T1000 (cell line): ENCODE measurements at regions not wholly inside any gene's neighbourhood (a gene's known extent, or its start where the extent isn't known, plus 50 kb on each side); places are given as distances from the start of the nearest gene placed in this dataset.

ENCODE experiments used
- DNase-seq: peaks from one replicate; lab custom pipeline; 2025; ENCODE audit warnings: mixed read lengths; lab: John Stamatoyannopoulos, UW

DNA sequence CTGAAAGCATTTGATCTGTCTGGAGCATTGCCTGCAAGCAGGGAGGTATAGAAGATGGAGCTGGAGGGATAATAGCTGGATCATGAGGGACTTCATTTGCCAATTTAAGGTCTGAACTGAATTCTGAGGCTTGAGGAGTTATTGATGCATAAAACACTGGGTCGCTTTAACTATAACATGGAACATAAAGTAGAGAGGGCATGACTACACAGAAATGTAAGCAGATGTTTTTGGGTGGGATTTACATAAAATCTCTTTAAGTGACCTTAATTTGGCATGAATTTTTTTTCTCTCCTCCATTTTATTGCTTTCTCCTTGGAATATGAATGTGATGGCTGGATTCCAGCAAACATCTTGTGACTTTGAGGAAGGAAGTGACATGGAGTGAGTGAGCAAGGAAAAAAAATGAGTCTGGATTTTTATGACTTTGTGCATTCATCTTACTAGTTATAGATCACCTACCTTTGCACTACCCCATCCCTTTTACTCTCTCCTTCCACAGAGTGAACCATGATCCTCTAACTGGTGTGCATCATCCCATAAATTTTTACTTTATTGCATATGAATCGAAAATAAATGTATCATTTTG, 356.0 kb downstream of the DUSP6 start:
- no peak for DNase-seq

DNA sequence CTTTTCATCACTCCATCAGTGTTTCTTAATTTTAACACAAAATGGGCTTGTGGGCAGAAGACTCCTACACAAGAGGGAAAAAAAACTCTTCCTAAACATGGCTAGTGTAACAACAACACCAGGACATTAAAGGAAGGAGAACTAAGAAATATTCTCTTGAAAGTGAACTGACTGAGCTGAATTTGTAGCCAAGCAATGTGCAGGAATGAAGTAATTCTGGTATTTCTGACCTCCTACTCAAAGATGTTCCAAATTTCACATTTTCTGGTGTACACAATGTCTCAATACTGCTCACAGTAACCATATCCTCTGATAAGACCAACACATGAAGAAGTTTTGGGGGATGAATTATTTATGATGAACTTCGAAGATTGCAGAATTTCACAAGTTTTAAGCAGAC, 357.3 kb downstream of the DUSP6 start:
- no peak for DNase-seq

DNA sequence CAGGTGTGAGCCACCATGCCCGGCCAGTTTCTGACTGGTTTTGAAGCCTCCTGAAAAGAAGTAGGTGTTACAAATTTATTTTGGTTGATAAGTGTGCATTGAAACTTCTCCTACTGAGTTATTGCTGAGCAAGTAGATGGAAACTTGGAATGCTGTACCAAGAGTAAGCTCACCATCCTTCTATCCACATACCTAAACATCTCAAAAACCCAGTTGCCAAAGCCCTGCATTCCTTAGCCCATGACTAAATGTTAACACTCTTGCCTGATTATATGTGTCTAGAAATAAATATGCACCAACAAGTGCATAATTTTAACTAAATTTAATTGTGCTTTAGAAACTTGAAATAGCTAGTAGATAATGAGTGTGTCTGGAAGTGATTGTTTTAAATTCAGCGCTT, 357.8 kb downstream of the DUSP6 start:
- DNase-seq: no peak

DNA sequence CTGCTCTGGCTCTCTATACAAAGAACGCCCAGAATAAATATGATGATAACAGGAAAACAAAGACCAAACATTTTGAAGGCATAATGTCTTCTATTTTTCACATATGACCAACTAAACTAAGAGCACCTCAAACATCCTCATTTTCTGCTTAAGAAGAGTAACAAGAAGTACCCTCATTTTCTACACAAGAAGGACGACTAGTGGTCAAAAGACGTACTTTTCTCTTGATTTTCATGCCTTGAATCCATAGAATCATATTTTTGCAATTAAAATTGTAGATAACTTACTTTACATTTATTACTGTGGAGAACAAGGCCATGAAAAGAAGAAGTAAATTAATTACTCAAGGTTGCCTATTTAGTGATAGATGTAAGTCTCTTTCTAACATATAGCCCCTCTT, 358.6 kb downstream of the DUSP6 start:
- no peak for DNase-seq

DNA sequence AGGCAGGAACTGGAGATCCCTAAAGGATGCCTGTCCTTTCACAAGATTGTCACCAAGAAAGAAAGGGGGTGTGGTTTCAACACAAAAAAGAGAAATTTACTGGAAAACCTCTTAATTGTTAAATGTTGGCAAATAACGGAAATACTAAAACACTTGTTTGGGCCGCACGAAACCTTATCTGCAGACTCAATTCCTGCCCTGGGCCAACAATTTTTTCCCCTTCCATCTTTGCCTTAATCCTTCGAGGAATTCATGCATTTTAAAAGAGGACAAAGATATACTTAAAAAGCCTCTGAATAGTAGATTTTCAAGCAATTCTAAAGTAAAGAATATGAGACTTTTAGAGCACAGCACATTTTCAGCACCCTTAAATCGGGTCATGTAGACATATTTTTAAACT, 366.2 kb downstream of the DUSP6 start:
- no peak for DNase-seq

DNA sequence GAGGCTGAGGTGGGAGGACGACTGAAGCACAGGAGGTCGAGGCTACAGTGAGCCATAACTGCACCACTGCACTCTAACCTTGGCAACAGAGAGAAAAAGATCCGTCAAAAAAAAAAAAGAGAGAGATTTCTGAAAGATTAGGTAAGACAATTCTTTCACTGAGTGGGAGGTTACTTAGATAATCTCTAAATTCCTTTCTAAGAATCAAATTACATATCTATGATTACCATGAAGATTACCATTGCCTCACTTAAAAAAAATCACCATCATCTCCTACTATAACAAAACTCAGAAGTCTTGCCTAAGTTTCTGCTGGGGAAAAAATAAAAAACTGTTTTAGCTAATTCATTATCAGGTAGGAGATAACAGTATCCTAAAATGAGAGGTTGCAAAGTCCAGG, 366.7 kb downstream of the DUSP6 start:
- no peak for DNase-seq

DNA sequence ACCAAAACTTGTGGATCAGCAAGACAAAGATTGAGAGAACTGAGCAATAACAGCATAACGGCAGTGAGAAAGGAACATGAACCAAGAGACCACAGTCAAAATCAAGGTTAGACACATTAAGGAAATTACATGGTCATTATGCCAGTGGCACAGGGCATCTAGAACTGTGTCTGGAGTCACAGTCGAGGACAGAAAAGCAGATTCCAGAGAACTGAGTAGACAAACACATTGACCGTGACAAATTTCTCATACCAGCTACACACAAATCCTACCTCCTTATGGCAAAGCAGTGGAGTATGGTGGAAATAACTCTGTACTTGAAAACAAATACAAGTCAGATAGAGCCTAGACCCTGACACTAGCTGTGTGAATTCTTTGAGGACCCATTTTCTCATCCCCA, 367.3 kb downstream of the DUSP6 start:
- no peak for DNase-seq

DNA sequence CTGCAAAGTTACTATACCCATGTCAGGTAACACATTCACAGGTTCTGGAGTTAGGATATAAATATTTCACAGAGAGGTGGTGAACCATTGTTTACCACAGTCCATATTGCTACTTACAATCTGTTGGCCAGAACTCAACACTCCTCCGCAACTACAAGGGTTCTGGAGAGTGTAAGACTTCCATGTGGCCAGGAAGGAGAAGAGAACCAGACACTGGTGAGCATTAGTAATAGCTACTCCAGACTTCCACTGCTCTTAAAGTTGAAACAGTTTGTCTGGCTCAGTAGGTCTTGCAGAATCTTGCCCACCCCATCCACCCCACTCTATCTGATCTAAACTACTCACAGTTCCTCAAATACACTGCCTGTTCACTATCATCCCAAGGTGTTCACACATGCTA, 369.6 kb downstream of the DUSP6 start:
- DNase-seq: no peak

DNA sequence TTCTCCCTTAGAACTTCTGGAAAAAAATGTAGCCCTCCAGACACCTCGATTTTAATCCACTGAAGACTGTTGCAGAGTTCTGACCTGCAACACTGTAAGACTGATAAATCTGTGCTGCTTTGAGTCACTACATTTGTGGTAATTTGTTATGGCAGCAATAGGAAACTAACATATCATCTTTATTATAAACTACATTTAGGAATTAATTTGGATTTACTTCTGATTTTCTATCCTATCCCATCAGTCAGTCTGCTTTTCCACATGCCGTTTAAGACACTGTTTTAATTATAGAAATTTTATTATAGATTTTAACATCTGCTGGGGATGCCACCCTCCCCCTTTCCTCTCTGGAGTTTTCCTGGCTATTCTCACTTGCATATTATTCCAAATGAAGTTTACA, 375.2 kb downstream of the DUSP6 start:
- DNase-seq: no peak

DNA sequence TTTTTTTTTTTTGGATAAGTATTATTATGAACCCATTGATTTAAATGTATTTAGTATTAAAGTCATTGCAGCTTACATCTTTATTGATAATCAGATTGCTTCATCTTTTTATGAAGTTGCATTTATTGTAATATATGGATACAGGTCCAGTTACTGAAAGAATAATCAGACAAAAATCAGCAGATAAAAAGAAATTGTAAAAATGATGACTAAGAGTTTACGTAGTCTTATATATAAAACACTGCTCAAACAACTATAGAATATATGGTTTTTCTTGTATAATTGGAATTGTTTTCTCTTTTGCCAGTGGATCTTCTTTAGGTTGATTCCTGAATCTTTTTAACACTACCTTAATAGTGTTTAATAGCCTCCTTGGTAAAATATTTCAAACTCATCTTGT, 378.3 kb downstream of the DUSP6 start:
- DNase-seq: no peak

DNA sequence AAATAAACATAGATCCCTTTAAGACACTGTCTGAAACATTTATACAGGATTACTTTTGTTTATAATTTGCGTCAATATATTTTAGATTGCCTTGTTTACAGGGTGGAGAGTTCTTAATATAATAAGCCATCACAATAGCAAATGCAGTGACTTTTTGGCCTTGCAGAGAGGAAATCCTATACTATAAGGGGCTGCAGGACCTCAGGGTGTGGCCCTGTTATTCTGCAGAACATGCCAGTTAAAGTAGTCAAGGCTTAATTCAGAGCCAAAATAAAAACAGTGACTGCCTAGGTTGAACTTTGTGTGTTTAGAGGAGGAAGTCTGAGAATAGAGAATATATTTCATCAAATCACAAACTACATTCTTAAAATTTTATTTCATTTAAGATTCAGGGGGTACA, 381.6 kb downstream of the DUSP6 start:
- DNase-seq: no peak

DNA sequence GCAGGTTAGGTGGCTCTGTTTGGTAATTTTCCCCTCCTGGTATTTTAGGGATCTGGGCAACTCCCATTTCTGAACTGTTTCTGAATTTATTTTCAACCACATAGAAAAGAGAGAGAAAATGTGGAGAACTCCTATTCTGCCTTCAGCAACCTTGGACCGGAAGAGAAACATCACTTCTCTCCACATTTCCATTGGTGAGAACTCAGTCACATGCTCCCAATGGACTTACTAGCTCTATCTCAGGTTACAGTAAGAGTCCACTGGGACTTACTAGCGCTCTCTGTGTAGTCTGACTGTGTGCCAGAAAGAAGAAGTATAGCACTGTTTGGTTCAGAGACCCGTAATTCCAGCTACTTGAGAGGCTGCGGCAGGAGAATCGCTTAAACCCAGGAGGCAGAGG, 383.2 kb downstream of the DUSP6 start:
- DNase-seq: no peak

DNA sequence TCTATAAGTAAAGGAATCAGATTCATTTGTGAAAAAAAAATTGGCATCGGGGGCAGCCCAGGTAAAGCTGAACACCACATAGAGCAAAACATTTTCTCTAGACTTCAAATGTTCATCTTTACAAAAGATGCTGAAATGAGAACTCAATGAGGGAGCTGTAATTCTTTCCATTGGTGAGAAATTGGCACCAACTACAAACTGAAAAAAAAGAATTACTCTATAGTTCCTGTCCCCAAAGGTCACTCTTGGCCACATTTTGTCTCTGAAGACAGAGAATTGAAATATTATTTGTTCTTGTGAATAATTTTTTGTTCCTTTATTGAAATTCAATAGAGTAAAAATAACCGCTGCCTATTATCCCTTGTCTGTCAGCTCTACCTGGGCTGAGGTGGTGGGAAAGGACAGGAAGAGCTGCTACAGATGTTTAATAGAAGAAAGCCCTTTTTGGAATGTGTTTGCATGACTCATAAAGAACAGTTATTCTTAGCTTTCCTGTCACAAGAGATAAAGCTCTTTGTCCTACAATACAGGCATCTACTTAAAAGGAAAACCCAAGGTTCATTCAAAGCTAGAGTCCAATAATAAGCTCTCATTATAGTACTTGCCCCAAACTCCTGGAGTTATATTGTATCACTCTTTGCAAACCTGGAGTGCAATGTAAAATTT, 380.1 kb upstream of the KITLG start:
- DNase-seq: no peak

DNA sequence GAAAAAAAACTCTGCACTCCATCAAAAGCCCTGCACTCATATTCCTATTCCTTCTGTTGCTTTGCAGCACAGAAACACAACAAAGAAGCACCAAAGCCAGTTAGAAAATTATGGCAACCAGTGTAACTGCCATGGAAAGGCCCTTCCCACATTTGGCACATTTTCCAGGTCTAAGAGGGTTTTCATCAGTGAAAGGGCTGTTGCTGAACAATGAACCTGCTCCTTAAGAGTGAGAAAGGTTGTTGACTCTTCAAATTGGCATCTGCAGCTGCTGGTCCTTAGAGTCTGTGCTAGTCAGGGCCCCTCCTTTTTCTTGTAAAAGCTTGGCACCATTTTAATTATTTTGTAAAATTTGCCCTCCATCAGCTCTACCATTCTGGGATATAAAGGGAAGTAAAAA, 378.7 kb upstream of the KITLG start:
- no peak for DNase-seq

DNA sequence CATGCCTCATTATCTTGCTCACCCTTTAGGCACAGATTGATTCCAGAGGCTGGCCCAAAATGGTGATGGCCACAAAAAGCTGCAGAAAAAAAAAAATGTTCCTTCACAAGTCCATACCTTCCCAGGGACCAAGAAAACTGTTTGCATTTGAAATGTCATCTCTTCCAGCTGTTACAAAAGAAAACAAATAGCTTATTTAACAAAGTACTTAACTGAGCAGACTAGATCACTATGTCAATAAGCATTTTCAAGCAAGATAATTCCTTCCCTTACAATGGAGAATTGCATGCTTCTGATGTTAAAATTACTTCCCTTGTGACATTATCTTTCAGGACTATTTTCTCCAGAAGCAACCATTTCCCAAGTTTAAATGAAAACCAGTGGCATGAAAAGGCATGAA, 377.9 kb upstream of the KITLG start:
- DNase-seq: no peak

DNA sequence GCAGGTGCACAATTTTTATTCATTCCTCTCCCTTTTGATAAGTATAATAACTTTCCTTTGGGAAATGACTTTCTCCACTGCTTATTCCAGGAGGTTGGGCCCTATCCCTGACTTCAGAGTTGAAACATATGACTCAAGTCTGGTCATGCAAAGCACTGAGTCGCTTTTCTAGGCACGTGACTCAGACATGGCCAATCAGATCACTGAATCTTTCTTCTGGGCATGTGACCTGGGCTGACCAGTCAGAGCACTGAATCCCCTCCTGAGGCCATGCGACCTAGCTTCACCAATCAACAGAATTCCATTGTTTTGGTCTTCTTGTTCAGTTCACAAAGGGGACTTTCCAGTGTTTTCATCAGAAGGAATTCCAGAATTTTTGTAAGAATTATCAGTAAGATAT, 377.1 kb upstream of the KITLG start:
- no peak for DNase-seq

DNA sequence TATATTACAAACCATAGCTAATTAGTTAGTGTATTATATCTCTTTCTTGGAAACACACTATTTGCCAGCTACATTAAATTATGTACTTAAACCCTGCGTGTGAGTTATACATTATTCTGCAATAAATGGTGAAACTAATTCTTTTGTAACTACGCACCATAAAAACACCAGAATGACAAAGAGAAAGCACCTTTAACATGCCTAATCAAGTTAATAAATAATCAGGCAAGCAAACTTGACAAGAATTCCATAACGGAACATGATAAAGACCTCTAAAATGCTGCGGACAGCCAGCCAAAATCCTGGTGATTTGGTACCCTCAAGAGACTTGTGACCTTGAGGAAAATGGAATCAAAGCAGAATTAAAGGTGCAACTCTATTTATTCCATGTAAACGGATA, 375.3 kb upstream of the KITLG start:
- DNase-seq: no peak

DNA sequence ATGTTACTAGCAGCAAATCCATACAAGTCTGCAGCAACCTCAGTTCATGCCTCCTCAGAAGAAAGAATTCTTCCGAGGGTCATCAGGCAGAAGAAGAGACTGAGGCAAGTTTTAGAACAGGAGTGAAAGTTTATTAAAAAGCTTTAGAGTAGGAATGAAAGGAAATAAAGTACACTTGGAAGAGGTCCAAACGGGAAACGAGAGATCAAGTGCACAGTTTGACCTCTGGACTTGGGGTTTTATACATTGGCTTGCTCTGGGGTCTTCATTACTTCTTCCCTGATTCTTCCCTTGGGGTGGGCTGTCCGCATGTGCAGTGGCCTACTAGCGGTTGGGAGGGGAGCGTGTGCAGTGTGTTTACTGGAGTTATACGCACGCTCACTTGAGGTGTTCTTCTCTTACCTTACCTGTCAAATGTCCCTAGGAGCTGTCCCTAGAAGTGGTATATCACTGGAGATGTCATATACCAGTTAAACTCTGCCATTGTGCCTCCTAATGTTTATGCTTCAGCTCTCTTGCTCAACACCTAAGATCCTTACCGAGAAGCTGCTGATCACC, 372.8 kb upstream of the KITLG start:
- DNase-seq: no peak

DNA sequence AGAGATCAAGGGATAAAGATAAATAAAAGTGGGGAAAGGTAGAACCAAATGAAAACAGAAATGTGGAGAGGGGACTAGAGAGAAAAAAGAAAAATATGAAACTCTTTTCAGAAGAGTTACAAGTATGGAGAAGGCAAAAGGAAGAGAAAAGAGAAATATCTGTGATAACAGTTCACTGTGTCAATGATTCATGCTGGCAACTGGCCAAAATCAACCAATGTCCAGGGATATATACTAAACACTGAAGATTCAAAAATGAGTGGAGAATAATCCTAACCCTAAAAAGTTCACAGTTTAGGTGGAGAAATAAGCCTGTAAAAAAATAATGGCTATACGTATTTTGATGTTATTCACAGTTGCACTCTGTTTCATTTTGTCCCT, 372.3 kb upstream of the KITLG start:
- DNase-seq: no peak

DNA sequence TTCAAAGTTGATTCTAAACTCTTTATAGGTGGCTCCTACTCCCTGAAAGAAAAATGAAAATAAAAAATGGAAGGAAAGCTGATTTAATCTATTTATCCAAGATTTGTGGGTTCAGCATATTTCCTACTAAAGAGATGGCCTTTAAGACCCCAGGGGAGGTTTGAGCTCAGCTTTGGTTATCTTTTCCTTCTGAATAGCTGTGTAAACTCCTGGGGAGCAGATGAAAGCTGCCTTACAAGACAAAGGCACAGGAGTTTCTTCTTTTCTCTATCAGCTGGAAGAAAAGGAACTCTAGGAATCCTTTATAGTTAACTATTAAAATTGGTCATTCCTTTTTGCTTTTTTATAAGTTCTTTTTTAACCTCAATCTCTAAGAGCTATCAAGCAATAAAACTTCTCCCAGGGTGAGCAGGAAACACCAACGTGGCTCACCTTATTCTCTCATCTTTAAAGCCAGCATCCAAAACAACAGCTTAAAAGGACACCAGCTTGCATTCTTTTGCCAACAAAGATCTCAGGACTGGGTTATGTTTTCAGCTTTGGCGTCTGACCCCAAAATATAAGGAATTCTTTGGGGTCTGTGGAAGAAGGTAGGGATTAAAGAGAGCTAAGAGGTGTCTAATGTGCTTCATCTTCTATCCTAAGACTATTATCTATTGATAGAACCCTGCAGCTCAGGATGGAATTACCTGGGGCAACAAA, 371.7 kb upstream of the KITLG start:
- no peak for DNase-seq

DNA sequence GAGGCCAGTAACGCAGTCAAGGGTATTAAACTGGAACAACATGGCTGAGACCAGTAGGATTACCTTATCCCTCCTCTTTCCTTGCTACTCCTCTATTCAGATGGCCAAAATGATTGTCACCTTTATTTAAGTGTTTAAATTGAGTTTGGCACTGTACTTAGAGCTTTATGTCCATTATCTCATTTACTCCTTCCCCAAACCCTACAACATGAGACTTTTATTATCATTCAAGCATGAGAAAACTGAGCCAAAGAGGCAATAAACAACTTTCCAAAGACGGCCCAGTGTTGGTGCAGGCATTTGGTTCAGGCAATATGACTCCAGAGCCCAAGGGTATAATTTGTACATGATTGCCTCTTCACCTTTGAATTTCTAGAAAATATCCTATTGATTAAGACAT, 370.9 kb upstream of the KITLG start:
- no peak for DNase-seq

DNA sequence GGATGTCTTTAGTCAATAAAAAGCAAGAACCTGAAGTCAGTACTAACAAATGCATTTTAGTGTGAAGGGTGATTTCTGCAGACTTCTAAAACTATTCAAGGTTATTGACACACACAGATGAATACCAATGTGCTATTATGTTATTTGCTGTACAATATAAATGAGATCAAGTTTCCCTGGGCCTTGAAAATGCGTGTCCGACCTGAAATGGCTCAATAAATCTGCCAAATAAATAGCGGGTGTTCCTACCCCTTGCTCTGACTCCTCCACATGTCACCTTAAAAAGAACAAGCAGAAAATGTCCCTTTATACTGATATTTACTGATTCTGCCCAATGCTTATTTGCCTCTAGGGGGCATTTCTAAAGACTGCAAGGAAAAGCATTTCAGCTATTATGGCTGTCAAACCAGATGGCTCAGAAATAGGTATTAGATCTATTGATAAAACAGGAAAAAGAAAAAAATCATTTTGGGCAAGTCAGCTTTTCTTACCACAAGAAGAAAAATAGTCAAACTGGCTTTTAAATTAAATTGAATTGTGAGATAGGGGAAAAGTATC, 367.3 kb upstream of the KITLG start:
- DNase-seq: no peak

DNA sequence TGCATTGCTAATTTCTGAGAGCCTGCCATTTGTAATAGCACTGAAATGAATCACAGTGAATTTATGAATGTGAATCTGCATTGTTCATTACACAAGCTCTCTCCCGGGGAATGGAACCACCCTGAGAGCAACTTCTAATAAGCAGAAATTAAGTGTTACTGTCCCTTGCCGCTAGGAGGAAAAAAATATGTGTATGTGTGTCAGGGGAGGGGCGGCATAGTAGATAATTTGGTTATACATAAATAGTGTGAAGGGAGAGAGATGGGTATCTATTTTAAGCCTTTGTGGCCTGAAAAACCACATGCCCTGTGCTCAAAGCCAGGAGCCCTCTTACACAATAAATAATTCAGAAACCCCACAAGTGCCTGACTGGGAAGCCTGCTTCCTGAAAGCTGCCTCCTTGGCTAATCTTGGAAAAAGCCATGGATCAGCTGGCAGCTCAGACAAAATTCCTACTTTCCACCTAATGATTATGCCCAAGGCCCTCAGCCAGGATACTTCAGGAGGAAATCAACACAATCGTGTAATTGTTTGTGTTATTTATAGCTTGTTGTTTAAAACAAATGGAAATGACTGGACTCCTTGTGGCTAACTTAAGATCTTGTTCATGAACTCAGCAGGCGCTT, 366.2 kb upstream of the KITLG start:
- no peak for DNase-seq
